HepG2 (cell line): ENCODE measurements at regions not wholly inside any gene's neighbourhood (a gene's known extent, or its start where the extent isn't known, plus 50 kb on each side); places are given as distances from the start of the nearest gene placed in this dataset.
A peak's percentile ranks its signal among the peaks of the same experiment; 100 is the strongest.

Experiments
- ATAC-seq: fragments of 200-7000 bp; cut with Tn5 transposase; 3 replicates; pipeline ENCODE4 v1.9.1; 2020; ENCODE audit warnings: mild to moderate bottlenecking, moderate library complexity
- BruUV-seq: library from RNA; stranded (reverse); fragments of 400-500 nt; replicated peaks from 2 replicates; lab custom pipeline; 2021; lab: Mats Ljungman, UMichigan
- CTCF ChIA-PET: fragments of 300-600 bp; formaldehyde crosslinking; extraction: SDS; loops from one replicate; lab custom pipeline; 2021; ENCODE audit warnings: low total read pairs, inconsistent platforms, low intra/inter-chr PET ratio; lab: Yijun Ruan, JAX
- POLR2A ChIA-PET: fragments of 350-600 bp; sonication (Branson Sonifier 250); formaldehyde crosslinking; loops from one replicate; lab custom pipeline; 2020; ENCODE audit warnings: antibody characterized with exemption, inconsistent platforms; lab: Yijun Ruan, JAX
- DNase-seq: peaks from one replicate; pipeline ENCODE4 v3.0.0-alpha.2; 2015; ENCODE audit warnings: low spot score
- FAIRE-seq: peaks from 3 replicates; lab custom pipeline; 2011; peaks lifted over from hg19 to GRCh38; lab: Jason Lieb, UNC
- H2AFZ ChIP-seq: one replicate; pipeline ENCODE4 v1.6.1; 2011; ENCODE audit warnings: low read length, inconsistent platforms
- H3K27ac ChIP-seq: fragments of 300-600 bp; 3 replicates; pipeline ENCODE4 v1.8.0; 2011; ENCODE audit warnings: mixed run types, mild to moderate bottlenecking, mixed read lengths, low read length, inconsistent platforms; ENCODE audit not compliant: insufficient read depth; ENCODE audit errors: extremely low read length
- H3K27me3 ChIP-seq, 2 experiments: fragments of 200-600 bp in 1 of 2; 2 replicates in 1 of 2; 3 replicates in 1 of 2; pipeline versions ENCODE4 v1.6.0 to v1.8.0; 2011; ENCODE audit warnings: low read length in 2 of 2, mild to moderate bottlenecking in 2 of 2, moderate library complexity in 2 of 2, inconsistent platforms in 1 of 2; ENCODE audit not compliant: insufficient read depth in 2 of 2, control insufficient read depth in 1 of 2
- H3K36me3 ChIP-seq, 2 experiments: fragments of 200-600 bp in 1 of 2; replicated peaks in 1 of 2; 2 replicates in 1 of 2; 3 replicates in 1 of 2; pipeline versions ENCODE4 v1.5.1 to v1.8.0; 2011; ENCODE audit warnings: low read length in 2 of 2, inconsistent platforms in 1 of 2; ENCODE audit not compliant: insufficient read depth in 2 of 2, control insufficient read depth in 1 of 2
- H3K4me1 ChIP-seq: 2 replicates; pipeline ENCODE4 v1.5.1; 2012; ENCODE audit warnings: low read length, inconsistent platforms; ENCODE audit not compliant: insufficient read depth
- H3K4me2 ChIP-seq: 2 replicates; pipeline ENCODE4 v1.6.0; 2011; ENCODE audit warnings: low read depth, low read length, inconsistent platforms
- H3K4me3 ChIP-seq, 3 experiments: fragments of 200-600 bp in 1 of 3; sonication (generic), shearing (Covaris generic) in 1 of 3; replicated peaks in 1 of 3; 2 replicates each; pipeline ENCODE4 v1.5.1; 2011 to 2016; ENCODE audit warnings: low read length in 3 of 3, inconsistent platforms in 2 of 3, low read depth in 2 of 3, mild to moderate bottlenecking in 2 of 3, control low read depth in 1 of 3, mixed read lengths in 1 of 3; ENCODE audit not compliant: insufficient read depth in 1 of 3
- H3K79me2 ChIP-seq: one replicate; pipeline ENCODE4 v1.6.1; 2011; ENCODE audit warnings: low read length, inconsistent platforms; ENCODE audit not compliant: insufficient read depth
- H3K9ac ChIP-seq: 2 replicates; pipeline ENCODE4 v1.6.0; 2011; ENCODE audit warnings: mild to moderate bottlenecking, low read depth, low read length, inconsistent platforms; ENCODE audit not compliant: insufficient read depth
- H3K9me3 ChIP-seq: 2 replicates; pipeline ENCODE4 v1.5.1; 2012; ENCODE audit warnings: mild to moderate bottlenecking, low read length
- H4K20me1 ChIP-seq: 2 replicates; pipeline ENCODE4 v1.6.0; 2011; ENCODE audit warnings: inconsistent platforms, mild to moderate bottlenecking, low read length, moderate library complexity; ENCODE audit not compliant: insufficient read depth
- GLI4 ChIP-seq: sonication (generic); formaldehyde crosslinking; IDR thresholded peaks from 2 replicates; pipeline ENCODE4 v1.5.1; 2020; ENCODE audit warnings: missing genetic modification reagents, mild to moderate bottlenecking, moderate library complexity, borderline replicate concordance
- HOXA7 ChIP-seq: sonication (generic); formaldehyde crosslinking; IDR thresholded peaks from 2 replicates; pipeline ENCODE4 v1.8.1; 2022; ENCODE audit warnings: mild to moderate bottlenecking, missing genetic modification reagents, moderate library complexity
- KLF16 ChIP-seq, 2 experiments: sonication (generic) in 1 of 2; formaldehyde crosslinking in 1 of 2; IDR thresholded peaks; 2 replicates each; pipeline versions ENCODE4 v1.6.1 to v1.8.0; 2016 to 2023; ENCODE audit warnings: missing genetic modification reagents in 2 of 2, missing compliant biosample characterization in 1 of 2
- MAFF ChIP-seq: IDR thresholded peaks from 2 replicates; pipeline ENCODE4 v1.6.1; 2011; ENCODE audit warnings: low read depth, low read length, improper control_type of control experiment
- MAFK ChIP-seq, 2 experiments: IDR thresholded peaks in 1 of 2; conservative IDR thresholded peaks in 1 of 2; 2 replicates each; pipeline ENCODE4 v1.6.1; 2011; ENCODE audit warnings: improper control_type of control experiment in 2 of 2, low read length in 2 of 2
- SOX13 ChIP-seq, 3 experiments: fragments of 450-650 bp in 1 of 3; sonication (generic) in 1 of 3; formaldehyde crosslinking in 1 of 3; IDR thresholded peaks in 2 of 3; conservative IDR thresholded peaks in 1 of 3; 2 replicates each; pipeline versions ENCODE4 v1.5.0 to v1.6.1; 2016 to 2020; ENCODE audit warnings: antibody characterized with exemption in 1 of 3, mild to moderate bottlenecking in 1 of 3, missing compliant biosample characterization in 1 of 3, missing genetic modification reagents in 1 of 3, moderate library complexity in 1 of 3
- ZBTB7B ChIP-seq: sonication (generic); formaldehyde crosslinking; IDR thresholded peaks from 2 replicates; pipeline ENCODE4 v1.4.0; 2020; ENCODE audit warnings: missing genetic modification reagents
- ZFP36 ChIP-seq: fragments of 150-350 bp; IDR thresholded peaks from 2 replicates; pipeline ENCODE4 v1.6.1; 2018; ENCODE audit warnings: borderline replicate concordance, low read length, low read depth; ENCODE audit not compliant: partially characterized antibody
- ZNF33B ChIP-seq: sonication (generic); formaldehyde crosslinking; IDR thresholded peaks from 2 replicates; pipeline ENCODE4 v1.5.1; 2020; ENCODE audit warnings: mild to moderate bottlenecking, missing genetic modification reagents
- WGBS: methylation state at CpG from one replicate; pipeline ENCODE4 v1.1.6; 2017; ENCODE audit warnings: low lambda C conversion rate; 5-methylcytosine and 5-hydroxymethylcytosine counted together
- in situ Hi-C: cut with HindIII; loops from 2 replicates; pipeline ENCODE4 v1.10.0; 2017; ENCODE audit warnings: low pct_unique_long_range_greater_than_20kb; ENCODE audit not compliant: extremely low pct_ligation_motif_present
- intact Hi-C: fragments of 100-400 bp; cut with micrococcal nuclease; formaldehyde crosslinking; loops from one replicate; pipeline ENCODE4 v1.10.0; 2022; ENCODE audit not compliant: unreplicated experiment
- TF ChIP-seq, protein P1 (sequence below): sonication (generic); formaldehyde crosslinking; IDR thresholded peaks from 2 replicates; pipeline ENCODE4 v1.4.0; 2020; ENCODE audit warnings: mild to moderate bottlenecking, missing genetic modification reagents

DNA sequence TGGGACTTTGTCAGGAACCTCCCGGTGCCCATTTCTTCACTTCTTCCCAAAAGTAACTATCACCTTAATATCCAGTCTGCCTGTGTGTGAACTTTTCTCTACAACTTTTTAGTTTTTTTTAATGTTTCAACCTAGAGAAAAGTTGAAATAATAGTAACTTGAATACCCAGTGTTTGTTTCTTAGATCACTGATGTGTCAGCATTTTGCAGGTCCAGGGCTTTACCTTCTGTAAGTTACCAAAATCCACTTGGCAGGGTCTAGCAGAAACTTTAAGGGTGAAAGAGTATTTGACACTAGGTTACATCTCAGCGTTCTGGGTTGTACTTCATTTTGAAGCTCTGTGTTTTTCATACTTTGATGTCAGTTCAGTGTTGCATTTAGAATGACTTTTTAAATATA is 372.7 kb downstream of the ARL4A start:
- H3K27me3 ChIP-seq, result no peaks in the 10 kb centered on the region
- H3K9me3 ChIP-seq, result no peaks in the 10 kb centered on the region
- no peak overlapping the region for H3K9ac ChIP-seq
- H3K27ac ChIP-seq, result no peak overlapping the region
- FAIRE-seq (no peak), ATAC-seq (no peak), DNase-seq (no peak)
- no peak overlapping the region for H2AFZ ChIP-seq
- TF ChIP-seq MAFK (conservative IDR thresholded peaks at IDR 0.05 in 1 of 2, IDR thresholded peaks at IDR 0.05 in 1 of 2; ENCODE audit: low read length in 2 of 2) (peak; percentile 23 to 55; a peak in 2 of 4 replicates), MAFF (peak; percentile 21; the same call in 1 of the 2 replicates), KLF16 (CRISPR knock-in tag; IDR thresholded peaks at IDR 0.05) (no peak)
- H3K4me1 ChIP-seq, result peaks cover 9% of the 10 kb centered on the region
- 92% methylated on average over 2 of the region's 2 CpGs for WGBS
- no peaks in the 10 kb centered on the region for H3K79me2 ChIP-seq
- H3K36me3 ChIP-seq, result no peaks in the 10 kb centered on the region
- intact Hi-C loops (no loop called here), in situ Hi-C loops (no loop called here)
- no peak overlapping the region for H3K4me2 ChIP-seq
- H3K4me3 ChIP-seq, result no peak overlapping the region
- CTCF ChIA-PET, result no interaction called here
- no TSS peak for BruUV-seq
- POLR2A ChIA-PET, result no interaction called here
- H4K20me1 ChIP-seq, result no peaks in the 10 kb centered on the region

DNA sequence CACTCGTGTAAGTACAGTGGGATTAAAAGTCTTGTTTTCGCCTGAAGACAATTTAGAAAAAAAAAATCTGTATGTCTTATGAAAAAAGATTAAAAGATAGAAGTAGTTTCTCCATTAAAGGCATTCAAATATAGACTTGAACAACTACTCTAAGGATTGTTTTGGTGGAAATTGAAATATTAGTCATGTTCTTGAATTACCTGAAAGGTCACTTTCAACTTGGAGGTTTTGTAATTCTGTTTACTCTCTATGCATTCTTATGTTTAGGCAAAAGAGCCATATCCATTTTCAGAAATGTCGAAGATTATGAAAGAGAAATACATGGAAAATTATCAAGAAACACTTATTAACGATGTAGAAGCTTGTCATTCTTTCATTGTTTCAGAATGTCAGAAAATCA is 373.7 kb downstream of the ARL4A start:
- 81% methylated on average over 4 of the region's 4 CpGs for WGBS
- Histone ChIP-seq H4K20me1 (no peaks in the 10 kb centered on the region), H3K27me3 (no peaks in the 10 kb centered on the region), H3K4me3 (no peak overlapping the region), H3K79me2 (no peaks in the 10 kb centered on the region), H3K36me3 (no peaks in the 10 kb centered on the region), H3K9me3 (no peaks in the 10 kb centered on the region), H3K4me2 (no peak overlapping the region), H2AFZ (no peak overlapping the region), H3K27ac (no peak overlapping the region), H3K4me1 (peaks cover 9% of the 10 kb centered on the region), H3K9ac (no peak overlapping the region)
- BruUV-seq, result no TSS peak
- in situ Hi-C loops, result no loop called here
- intact Hi-C loops, result no loop called here
- FAIRE-seq (no peak), DNase-seq (no peak), ATAC-seq (no peak)
- POLR2A ChIA-PET, result interaction anchor here (0.9 kb wide), 1 partner anchor 44 kb away, joined by 3 read pairs; no protein-coding TSS in a partner anchor
- CTCF ChIA-PET, result no interaction called here
- TF ChIP-seq SOX13 (IDR thresholded peaks at IDR 0.05) (no peak), SOX13 (CRISPR knock-in tag; conservative IDR thresholded peaks at IDR 0.05 in 1 of 2, IDR thresholded peaks at IDR 0.05 in 1 of 2) (no peak), ZFP36 (no peak), HOXA7 (no peak), ZNF33B (CRISPR knock-in tag) (no peak), ZBTB7B (CRISPR knock-in tag) (no peak), GLI4 (no peak)
- TF ChIP-seq, protein P1, sequence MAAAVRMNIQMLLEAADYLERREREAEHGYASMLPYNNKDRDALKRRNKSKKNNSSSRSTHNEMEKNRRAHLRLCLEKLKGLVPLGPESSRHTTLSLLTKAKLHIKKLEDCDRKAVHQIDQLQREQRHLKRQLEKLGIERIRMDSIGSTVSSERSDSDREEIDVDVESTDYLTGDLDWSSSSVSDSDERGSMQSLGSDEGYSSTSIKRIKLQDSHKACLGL, result no peak
- TF ChIP-seq, all 625 proteins: peak for 0
